GM19395 (cell line): ENCODE measurements at regions not wholly inside any gene's neighbourhood (a gene's known extent, or its start where the extent isn't known, plus 50 kb on each side); places are given as distances from the start of the nearest gene placed in this dataset.
"Not testable (repeated sequence)": the region's sequence is repeated elsewhere in the genome, so short reads cannot be mapped to it uniquely, and the experiment has no call there.

Source experiments
- ATAC-seq: cut with Tn5 transposase; IDR thresholded peaks from one replicate; pipeline ENCODE4 v1.9.1; 2021; ENCODE audit warnings: mild to moderate bottlenecking, moderate library complexity; ENCODE audit not compliant: unreplicated experiment

DNA sequence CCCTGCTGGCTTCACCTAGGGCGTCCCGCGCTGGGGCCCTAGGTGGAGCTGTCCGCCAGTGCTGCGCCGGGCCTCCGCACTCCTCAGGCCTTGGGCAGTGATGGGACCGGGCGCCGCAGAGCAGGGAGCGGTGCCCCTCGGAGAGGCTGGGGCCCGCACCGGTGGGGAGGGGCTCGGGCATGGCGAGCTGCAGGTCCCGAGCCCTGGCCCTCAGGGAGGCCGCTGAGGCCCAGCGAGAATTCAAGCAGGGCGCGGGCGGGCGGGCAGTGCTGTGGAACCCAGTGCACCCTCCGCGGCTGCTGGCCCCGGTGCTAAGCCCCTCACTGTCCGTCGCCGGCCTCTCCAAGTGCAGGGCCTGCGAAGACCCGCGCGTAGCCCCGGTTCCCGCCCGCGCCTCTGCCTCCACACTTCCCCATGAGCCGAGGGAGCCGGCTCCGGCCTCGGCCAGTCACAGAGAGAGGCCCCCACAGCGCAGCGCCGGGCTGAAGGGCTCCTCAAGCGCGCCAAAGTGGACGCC is 565.1 kb upstream of the NDST4 start:
- no peak for ATAC-seq

DNA sequence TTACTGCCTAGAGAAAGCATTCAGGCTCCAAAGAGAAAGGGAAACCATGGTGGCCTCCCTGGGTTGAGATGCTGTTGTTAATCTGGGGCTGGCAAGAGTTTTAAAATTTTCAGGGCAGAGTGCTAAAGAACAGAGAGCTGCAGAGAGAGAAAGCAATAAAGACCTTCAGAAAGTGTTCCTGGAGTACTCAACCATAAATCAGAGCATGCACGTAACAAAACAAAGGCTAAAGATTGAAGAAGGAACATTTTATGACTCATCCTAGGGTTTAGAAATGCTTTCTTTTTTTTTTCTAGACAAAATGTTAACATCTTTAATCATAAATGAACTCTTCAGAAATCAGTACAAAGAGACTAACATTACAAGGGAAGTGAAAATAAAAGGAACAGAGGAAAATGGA is 562.3 kb upstream of the NDST4 start:
- ATAC-seq: no peak

DNA sequence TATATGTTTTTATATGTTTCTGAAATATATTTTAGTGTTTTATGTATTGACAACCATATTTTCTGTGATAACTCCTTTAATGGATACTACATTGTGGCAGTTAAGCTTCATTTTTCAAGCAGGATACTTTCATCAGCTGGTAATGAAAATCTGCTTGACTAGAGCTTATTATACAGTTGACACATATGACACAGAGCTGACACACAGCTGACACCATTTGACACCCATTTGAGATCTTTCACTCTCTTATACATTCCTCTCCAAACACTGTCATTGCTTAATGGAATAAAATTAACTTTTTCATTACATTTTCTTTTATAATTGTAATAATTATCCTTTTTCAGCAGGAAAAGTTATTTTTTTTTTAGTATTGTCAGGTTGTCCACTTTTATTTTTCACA is 561.1 kb upstream of the NDST4 start:
- ATAC-seq: no peak

DNA sequence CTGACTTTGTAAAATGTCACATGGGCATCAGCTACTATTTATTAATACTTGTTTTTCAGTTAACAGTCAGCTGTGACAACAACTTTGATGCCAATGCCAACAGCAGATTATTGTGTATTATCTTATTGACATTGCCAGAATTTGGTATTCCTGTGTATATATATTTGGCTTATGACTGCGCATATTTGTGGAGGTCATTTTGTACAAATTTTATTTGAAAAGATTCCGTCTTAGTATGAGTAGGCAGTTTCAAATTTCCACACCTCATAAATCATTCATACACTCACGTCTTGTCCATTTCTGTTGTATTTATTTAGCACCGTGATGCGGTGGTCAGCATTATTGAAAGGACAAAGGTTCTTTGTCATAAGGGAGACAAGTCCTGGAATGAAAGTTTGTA is 558.2 kb upstream of the NDST4 start:
- ATAC-seq: no peak

DNA sequence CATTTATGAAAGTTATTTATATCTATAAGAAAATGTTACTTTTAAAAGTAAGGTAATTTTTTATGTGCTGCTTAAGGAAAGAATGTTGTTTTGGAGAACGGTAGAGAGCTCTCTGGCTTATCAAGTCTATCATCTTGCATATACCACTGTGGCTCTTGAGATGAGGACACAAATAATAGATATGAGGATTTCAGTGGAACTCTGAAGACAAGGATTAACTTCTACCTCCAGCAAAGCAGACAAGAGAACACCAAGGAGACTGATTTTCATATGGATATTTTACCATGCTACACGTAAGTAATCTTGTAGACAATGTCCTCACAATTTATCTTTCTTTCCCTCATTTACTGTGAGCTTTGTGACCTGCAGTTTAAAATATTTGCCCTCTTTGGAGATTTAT is 557.5 kb upstream of the NDST4 start:
- no peak for ATAC-seq

DNA sequence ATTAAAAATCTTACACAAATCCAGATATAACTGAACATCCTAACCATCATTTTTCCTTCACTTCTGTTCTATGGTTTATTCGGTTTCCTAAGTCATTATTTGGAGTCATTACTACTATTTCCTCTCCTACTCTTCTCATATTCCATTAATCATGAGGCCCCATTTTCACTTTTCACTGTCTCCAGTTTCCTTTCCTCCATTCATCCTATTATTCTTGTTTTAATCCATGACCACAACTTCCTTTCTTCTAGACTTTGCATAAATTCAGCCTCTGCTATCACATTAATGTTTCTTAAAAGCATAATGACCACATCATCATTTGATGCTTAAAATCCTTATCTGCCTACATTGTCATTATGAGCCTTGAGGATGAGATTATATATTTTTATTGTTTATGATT is 555.0 kb upstream of the NDST4 start:
- ATAC-seq: no peak

DNA sequence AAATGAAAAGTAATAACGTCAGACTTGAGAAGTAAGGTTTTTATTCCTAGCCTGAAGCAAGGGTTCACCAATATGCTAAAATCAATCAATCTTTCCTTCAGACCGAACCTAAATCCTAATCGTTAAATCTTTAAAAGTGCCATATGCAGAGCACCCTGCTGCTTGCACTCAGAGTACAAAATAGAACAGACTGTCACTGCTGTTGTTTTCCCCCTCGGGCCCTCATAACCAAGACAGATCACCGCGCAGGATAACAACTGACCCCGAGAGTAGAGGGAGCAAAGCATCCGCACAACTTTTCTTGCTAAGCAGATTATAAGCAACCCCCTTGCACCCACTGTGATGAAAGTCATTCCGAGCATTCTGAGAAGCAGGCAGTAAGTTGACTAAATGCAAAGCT is 550.9 kb upstream of the NDST4 start:
- ATAC-seq: no peak

DNA sequence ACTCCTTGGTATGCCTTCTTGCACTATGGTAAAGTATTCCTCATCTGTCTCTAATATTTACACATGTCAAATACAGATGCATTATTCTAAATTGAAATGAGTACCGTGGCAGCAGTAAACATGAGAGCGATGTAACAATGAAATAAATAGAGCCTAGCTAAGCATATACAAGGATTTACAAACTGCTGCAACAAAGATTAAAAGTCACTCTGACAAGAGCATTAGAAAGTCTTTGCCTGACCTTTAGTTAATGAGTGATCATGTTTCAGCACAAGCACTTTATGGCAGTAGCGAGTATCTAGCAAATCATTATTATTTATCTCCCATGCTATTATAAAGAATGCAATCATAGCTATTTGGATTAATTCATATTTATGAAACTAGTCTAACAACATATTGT is 547.0 kb upstream of the NDST4 start:
- ATAC-seq: no peak

DNA sequence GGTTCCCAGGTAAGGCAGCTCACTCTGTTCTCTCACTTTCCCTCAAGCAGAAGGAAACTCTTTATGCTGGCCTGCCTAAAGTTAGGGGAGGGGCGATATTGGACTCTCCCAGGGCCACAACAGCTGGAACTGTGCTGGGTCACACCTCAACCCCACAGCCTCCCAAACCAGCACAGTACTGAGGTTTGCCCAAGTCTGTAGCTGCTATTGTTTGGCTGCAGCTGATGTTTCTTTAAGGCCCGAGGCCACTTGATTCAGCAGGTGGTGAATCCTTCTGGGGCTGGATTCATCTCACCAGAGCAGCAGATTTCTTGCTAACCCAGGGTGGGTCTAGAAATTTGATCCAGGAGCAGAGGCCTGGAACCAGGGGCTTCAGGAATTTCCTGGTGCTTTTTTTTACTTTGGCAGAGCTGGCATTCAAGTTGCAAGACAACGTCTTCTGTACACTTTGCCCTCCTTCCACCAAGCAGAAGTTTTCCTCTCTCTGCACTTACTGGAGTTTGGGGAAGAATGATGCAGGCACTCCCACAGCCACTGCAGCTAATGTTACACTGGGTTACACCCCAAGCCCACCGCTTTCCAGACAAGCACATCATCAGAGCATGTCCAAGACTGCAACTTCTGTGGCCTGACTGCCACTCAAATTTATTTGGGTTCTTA is 544.7 kb upstream of the NDST4 start:
- ATAC-seq: no peak

DNA sequence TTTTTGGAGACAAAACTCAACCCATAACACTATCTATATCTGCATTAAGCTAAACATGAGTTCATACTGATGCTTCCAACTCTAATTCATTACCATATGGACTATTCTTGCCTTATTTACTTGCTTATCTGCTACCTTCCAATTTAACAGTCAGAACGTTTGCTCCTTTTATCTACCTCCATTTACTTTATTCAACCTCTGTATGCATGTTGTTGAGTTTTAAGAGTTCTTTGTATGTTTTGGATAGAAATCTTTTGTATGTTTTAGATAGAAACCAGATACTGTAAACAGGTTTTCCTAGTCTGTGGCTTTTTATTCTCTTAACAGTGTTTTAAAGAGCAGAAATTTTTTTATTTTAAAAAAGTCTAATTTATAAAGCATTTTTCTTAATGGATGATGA is 542.2 kb upstream of the NDST4 start:
- no peak for ATAC-seq

DNA sequence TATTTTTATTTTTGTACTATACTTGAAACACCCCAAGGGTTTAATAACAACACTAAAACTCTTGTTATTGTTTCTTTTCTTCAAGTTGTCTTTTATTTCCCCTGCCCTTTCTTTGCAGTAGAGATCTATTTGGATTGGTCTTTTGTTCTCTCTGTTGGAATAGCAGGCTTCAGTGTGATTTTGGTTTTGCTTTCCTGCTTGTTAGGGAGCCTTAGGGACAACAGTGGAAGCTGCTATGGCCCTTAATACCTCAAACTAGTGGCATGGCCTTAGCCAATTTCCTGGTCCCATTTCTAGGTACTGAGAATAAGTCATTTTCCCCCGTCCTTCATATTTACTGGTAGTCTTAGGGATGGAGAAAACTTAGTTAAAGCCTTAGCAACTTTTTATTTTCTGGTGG is 535.4 kb upstream of the NDST4 start:
- ATAC-seq: no peak

DNA sequence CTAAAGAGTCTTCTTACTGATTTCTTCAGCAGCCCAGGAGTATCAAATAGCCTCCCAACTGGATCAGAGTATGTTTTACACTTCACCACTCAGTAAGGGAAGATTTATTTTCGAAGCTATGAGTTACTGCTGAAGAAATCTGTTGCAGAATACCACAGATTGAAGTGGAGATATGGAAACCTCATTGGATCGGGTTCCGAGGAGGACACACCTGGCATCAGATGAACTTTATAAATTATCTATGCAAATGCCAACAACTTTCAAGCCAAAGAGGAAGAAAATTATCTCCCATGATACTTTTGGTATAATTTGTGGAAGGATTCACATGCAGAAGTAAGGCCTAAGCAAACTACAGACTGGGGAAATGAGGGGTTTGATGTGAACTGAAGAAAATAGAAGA is 515.9 kb upstream of the NDST4 start:
- ATAC-seq: no peak

DNA sequence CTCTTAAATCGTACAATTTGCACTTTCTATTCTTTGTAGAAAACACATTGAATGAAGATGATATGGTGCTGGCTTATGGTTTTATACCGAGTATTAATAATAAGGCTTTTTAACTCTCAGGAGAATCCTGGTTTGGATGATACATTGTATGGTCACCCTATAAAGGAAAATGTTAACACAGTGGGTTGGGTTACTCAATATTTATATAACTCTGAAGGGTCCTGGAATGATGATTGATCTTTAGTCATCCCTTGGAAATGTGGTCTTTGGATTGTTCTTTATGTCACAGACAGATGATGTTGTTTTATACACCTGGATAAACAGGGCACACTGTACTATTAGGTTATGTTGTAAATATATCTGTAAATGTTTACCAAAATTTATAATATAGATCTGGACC is 496.2 kb upstream of the NDST4 start:
- no peak for ATAC-seq

DNA sequence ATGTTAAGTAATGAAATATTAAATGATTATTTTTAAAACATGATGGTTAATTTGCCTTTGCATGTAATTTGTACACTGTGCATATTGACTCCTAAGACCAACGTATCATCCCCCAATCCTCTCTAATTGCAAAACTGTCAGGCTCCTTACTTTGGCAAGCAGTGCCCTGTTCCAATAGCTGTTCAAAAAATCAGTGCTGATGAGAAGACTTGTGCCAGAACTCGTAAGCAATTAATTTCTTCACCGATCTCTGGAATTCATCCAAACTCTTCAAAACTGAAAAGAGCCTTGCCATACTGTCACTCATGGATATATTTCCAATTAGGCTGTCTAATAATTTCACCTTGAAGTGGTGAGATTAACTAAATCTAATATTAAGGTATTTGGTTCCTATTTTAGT is 493.9 kb upstream of the NDST4 start:
- no peak for ATAC-seq

DNA sequence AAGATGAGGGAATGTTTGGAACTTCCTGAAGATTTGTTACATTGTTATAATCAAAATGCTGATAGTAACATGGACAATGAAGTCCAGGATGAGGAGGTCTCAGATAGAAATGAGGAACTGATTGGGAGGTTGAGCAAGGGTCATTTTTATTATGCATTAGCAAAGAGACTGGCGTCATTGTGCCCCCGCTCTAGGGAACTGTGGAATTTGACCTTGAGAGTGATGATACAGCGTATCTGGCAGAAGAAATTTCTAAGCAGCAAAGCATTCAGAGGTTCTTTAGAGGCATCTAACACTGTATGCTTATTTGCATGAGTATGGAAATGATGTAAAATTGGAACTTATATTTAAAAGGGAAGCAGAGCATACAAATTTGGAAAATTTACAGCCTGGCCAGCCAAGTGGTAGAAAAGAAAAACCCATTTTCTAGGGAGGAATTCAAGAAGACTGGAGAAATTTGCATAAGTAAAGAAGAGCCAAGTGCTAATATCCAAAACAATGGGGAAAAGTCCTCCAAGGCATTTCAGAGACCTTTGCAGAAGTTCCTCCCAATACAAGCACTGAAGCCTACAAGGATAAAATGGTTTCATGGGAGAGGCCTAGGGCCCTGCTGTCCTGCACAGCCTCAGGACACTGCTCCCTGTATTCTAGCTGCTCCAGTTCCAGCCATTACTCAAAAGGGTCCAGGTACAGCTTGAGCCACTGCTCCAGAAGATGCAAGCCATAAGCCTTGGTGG is 483.0 kb upstream of the NDST4 start:
- ATAC-seq: no peak

DNA sequence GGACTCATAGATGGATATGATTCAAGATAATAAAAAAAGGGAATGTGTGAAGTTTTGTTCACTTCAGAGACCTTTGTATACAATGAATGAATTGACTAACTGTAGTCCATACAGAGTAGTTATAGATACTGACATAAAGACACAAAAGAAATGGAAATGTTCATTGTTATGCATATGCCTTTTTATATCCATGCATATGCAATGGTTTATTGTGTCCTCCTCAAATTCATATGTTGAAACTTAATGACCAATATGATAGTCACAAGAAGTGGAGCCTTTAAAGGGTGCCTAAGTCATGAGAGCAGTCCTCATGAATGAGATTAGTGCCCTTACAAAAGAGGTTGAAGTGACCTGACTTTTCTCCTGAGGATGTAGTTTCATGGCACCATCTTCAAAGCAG is 467.5 kb upstream of the NDST4 start:
- ATAC-seq: no peak

DNA sequence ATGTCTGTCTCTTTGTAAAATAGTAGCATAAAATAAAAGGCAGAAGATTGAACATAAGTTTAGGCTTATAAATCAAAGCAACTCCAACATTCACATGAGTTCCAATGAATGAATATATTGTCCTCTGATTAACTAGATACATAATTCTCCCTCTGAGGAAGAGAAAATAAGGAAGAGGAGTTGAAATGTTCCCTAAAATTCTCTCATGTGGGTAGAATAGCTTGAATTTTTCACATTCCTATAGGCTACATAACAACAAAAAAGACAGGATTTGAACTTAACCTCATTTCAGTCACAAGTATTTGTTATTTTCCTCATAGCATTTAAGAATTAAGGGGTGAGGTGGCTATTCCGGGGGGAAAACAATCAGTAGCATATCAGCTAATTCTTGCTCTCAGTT is 462.4 kb upstream of the NDST4 start:
- no peak for ATAC-seq

DNA sequence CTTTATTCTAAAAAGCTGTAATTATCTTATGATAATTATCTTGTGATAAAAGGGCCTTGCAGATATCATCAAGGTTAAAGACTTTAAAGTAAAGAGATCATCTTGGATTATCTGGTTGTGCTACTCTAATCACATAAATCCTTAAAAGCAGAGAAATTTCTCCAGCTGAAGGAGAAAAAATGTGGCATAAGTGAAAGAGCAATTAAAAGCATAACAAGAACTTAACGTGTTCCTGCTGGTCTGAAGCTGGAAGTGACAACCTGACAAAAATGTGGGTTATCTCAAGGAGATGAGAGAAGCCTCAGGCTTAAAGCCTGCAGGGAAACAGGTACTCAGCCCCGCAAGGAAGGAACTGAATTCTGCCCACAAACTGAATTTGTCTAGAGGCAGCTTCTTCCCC is 449.1 kb upstream of the NDST4 start:
- no peak for ATAC-seq

DNA sequence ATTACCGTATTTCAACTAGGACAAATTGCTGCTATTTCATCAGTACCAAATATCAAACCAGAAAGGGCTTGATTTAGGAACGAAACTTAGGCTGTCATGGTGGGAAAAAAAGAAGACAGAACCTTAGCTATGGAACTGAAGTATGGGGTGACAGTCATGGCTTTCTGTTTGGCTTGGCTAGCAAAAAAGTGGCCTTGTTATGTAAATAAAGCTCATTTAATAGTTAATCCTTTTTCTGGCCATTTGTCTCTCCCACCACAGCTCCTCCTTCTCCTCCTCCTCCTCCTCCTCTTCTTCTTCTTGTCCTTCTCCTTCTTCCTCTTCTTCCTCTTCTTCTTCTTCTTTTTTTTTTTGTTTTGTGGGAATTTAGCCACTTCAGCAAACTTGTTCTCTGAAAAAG is 434.7 kb upstream of the NDST4 start:
- no peak for ATAC-seq

DNA sequence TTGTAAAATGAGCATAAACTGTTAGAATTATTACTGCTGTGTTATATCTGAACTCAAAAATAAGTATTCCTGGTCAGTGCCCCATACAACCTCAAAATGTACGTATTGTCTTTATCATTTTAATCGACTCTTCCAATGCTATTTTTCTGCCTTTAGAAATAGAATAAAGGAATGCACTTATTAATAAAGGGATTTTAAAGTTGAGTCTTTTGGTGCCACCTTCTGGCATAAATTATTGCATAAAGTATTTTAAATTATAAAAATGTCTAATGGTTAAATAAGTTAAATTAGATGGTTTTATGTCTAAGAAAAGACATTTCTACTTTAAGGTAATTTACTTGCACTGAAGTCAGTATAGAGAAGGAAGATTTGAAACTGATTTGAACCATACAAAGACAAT is 424.0 kb upstream of the NDST4 start:
- ATAC-seq: no peak

DNA sequence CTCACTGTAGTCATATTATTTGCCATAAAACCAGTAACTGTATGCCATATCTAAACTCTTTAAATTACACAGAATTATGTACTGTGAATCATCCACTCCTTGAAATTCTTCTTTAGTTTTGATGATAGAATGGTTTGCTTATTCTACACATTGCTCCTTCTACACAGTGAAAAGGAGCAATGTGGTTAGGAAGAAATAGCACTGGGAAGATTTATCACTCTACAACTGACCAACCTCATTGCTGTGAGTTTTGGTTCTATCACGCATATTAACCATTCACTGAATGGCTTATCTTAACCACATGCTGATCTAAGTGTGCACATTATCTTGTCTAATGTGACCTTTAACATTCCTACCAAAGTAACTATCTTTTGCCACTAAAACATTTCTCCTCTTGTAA is 415.7 kb upstream of the NDST4 start:
- no peak for ATAC-seq

DNA sequence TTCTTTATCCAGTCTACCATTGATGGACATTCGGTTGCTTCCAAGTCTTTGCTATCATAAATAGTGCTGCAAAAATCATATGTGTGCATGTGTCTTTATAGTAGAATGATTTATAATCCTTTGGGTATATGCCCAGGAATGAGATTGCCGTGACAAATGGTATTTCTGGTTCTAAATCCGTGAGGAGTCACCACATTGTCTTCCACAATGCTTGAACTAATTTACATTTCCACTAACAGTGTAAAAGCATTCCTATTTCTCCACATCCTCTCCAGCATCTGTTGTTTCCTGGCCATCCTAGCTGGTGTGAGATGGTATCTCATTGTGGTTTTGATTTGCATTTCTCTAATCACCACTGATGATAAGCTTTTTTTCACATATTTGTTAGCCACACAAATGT is 406.1 kb upstream of the NDST4 start:
- not testable (repeated sequence) for ATAC-seq

DNA sequence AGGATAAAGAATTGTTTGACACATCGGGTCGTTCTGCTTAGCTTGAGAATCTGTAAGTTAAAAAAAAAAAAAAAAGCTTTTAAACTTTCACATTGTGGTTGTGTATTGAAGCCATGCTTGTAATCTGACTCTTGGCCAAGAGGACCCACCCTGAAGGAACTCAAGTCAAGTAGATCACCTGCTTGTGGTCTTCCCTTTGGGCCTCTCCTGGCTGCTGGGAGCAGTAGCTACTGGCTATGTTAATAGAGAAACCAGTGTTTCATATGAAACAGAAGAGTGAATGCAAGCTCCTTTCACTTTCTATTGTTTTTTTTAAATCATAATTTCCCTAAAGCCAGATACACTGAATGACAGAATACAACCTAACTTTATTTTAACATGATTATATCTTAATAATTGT is 402.4 kb upstream of the NDST4 start:
- peak; percentile 96 for ATAC-seq
